Sigmoid colon (tissue), 4 donors: ENCODE measurements at regions not wholly inside any gene's neighbourhood (a gene's known extent, or its start where the extent isn't known, plus 50 kb on each side); places are given as distances from the start of the nearest gene placed in this dataset.

Experiments used
- CTCF ChIP-seq, 4 experiments: fragments of 450-650 bp in 3 of 4; fragments of 200-600 bp in 1 of 4; IDR thresholded peaks; one replicate each; pipeline ENCODE4 v1.5.1; 2016 to 2019; ENCODE audit warnings: antibody characterized with exemption in 4 of 4, mild to moderate bottlenecking in 3 of 4, moderate library complexity in 2 of 4
- EP300 ChIP-seq, 4 donors: sonication (generic); formaldehyde crosslinking; IDR thresholded peaks; one replicate each; pipeline ENCODE4 v1.6.1; 2017; ENCODE audit warnings: antibody characterized with exemption in 4 of 4
- POLR2A ChIP-seq, 2 donors: fragments of 450-650 bp; IDR thresholded peaks; one replicate each; pipeline ENCODE4 v1.6.1; 2016; ENCODE audit warnings: antibody characterized with exemption in 2 of 2, mild to moderate bottlenecking in 2 of 2, moderate library complexity in 2 of 2
- POLR2AphosphoS5 ChIP-seq, 4 donors: sonication (generic); formaldehyde crosslinking; IDR thresholded peaks; one replicate each; pipeline ENCODE4 v1.6.1; 2017; ENCODE audit warnings: antibody characterized with exemption in 4 of 4

- TF ChIP-seq CTCF (IDR thresholded peaks at IDR 0.05) (peak in 1 of 4 experiments; percentile 14), POLR2A (IDR thresholded peaks at IDR 0.05) (no peak), POLR2AphosphoS5 (IDR thresholded peaks at IDR 0.05) (no peak), EP300 (IDR thresholded peaks at IDR 0.05) (no peak)
Observed at GRCh38 chr10:14396411-14397048, 65.8 kb upstream of the FRMD4A start.
